Psoas muscle (tissue), 7 donors: ENCODE measurements at regions not wholly inside any gene's neighbourhood (a gene's known extent, or its start where the extent isn't known, plus 50 kb on each side); places are given as distances from the start of the nearest gene placed in this dataset.

Experiments
- ATAC-seq, 4 donors: fragments of 200-7000 bp; cut with Tn5 transposase; one replicate each; pipeline ENCODE4 v1.9.1; 2020; ENCODE audit warnings: moderate library complexity in 3 of 4, mild to moderate bottlenecking in 2 of 4
- DNase-seq, 2 donors: peaks; one replicate each; pipeline ENCODE4 v3.0.0-alpha.2; 2020
- H3K27ac ChIP-seq: fragments of 200-600 bp; one replicate; pipeline ENCODE4 v1.8.0; 2022
- H3K27me3 ChIP-seq, 3 donors: fragments of 200-600 bp in 1 of 3; one replicate each; pipeline versions ENCODE4 v1.6.1 to v1.8.0; 2013 to 2022; ENCODE audit warnings: low read length in 2 of 3, mild to moderate bottlenecking in 2 of 3, moderate library complexity in 1 of 3; ENCODE audit not compliant: insufficient read depth in 3 of 3
- H3K36me3 ChIP-seq, 2 donors: fragments of 200-600 bp in 1 of 2; one replicate each; pipeline versions ENCODE4 v1.6.1 to v1.8.0; 2013 to 2022; ENCODE audit warnings: low read depth in 1 of 2, mild to moderate bottlenecking in 1 of 2, moderate library complexity in 1 of 2; ENCODE audit not compliant: insufficient read depth in 1 of 2
- H3K4me1 ChIP-seq: fragments of 200-600 bp; one replicate; pipeline ENCODE4 v1.8.0; 2022
- H3K4me3 ChIP-seq: fragments of 200-600 bp; one replicate; pipeline ENCODE4 v1.8.0; 2022; ENCODE audit warnings: mild to moderate bottlenecking
- H3K9me3 ChIP-seq: fragments of 200-600 bp; one replicate; pipeline ENCODE4 v1.8.0; 2022
- CTCF ChIP-seq: fragments of 200-600 bp; IDR thresholded peaks from one replicate; pipeline ENCODE4 v1.8.0; 2022; ENCODE audit warnings: antibody characterized with exemption
- WGBS, 3 donors: extraction: QIAGEN DNeasy Blood & Tissue Kit; methylation state at CpG; one replicate each; pipeline versions ENCODE4 v1.1.6 to v1.1.7; 2013; 5-methylcytosine and 5-hydroxymethylcytosine counted together
- intact Hi-C, 2 donors: fragments of 100-400 bp; cut with DNase I; formaldehyde crosslinking; loops; one replicate each; pipeline versions ENCODE4 v1.11.0 to v1.14.2; 2022
- donor health status: healthy with polysubstance abuse.
- donor health status: DM: no; HTN: no; CAD: no; lungs with moderate emphysema.
- donor health status: Bipolar disorder and iron deficiency.
- donor health status: healthy.
- donor health status: DM: yes; HTN: yes; CAD: no.
- donor health status: DM: no; HTN: no; CAD: no.
- donor health status: DM: yes; HTN: yes; CAD: no.

DNA sequence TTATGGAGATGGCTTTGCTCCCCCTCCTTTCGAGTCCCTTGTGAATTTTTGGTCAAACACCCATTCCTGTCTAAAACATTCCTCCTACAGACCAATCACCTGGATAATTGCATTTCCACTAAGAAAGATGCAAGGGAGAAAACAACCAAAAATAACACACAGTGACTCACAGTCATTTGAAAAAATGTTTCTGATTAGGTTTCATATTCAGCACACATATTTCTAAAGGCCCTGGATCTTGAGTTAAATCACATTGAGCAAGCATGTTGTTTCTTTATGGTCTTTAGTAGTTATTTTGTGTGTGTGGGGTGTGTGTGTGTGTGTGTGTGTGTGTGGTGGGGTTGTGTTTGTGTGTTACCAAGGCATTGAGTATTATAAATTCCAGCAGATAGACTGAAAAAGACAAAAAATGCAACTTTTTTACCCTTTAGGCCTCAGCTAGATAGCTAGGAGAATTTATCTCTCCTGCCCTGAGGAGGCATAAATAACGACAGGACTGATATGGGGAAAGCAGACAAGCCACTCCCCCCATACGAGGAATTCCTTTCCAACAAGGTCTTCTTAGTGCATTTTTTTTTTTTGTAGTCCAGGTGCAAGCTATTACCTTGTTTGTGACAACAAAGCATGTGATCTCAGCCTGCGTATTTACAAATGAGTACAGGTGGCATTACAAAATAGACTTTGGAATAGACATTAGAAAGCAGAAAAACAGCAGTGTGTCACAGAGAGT is 265.4 kb upstream of the ADGRL3 start:
- H3K9me3 ChIP-seq, result no peaks in the 10 kb centered on the region
- no peak for TF ChIP-seq CTCF
- intact Hi-C loops, result no loop called here
- no peaks in the 10 kb centered on the region for H3K27me3 ChIP-seq
- H3K27ac ChIP-seq, result no peak overlapping the region
- 55 to 62% (median 57%) methylated on average over 4 of the region's 4 CpGs for WGBS, 3 donors
- no peak overlapping the region for H3K4me3 ChIP-seq
- ATAC-seq (no peak), DNase-seq (no peak)
- H3K36me3 ChIP-seq, result no peaks in the 10 kb centered on the region
- no peaks in the 10 kb centered on the region for H3K4me1 ChIP-seq

DNA sequence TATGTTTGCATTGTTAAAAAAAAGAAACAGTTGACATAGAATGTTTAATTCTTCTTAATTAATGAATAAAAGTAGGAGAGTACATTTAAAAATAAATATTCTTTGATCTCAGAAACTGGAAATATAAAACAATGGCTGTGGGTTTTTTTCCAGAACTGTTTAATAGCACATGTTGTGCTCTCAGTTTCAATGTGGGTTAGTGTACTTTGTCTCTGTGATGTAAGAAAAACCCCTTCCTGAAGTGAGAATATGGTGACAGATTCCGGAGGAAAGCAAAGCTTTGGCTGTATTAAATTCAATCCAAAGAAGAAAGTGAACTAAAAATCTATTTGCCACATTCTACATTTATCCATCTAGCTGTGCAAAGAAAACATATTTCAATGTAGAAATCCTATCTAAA is 261.9 kb upstream of the ADGRL3 start:
- Histone ChIP-seq H3K9me3 (no peaks in the 10 kb centered on the region), H3K4me3 (no peak overlapping the region), H3K27ac (no peak overlapping the region), H3K36me3 (no peaks in the 10 kb centered on the region), H3K4me1 (no peaks in the 10 kb centered on the region), H3K27me3 (no peaks in the 10 kb centered on the region)
- TF ChIP-seq CTCF, result no peak
- 31 to 76% (median 73%) methylated on average over 1 of the region's 1 CpG for WGBS, 3 donors
- DNase-seq (no peak), ATAC-seq (no peak)
- intact Hi-C loops, result no loop called here

GRCh38 chr4:60938621-60939020 is 261.5 kb upstream of the ADGRL3 start:
- ATAC-seq, result no peak
- Histone ChIP-seq H3K4me3 (no peak overlapping the region), H3K9me3 (no peaks in the 10 kb centered on the region), H3K36me3 (no peaks in the 10 kb centered on the region), H3K4me1 (no peaks in the 10 kb centered on the region), H3K27ac (no peak overlapping the region), H3K27me3 (no peaks in the 10 kb centered on the region)
- no peak for TF ChIP-seq CTCF
- DNase-seq, result no peak
- intact Hi-C loops, result no loop called here

- WGBS, 3 donors, result 89 to 93% (median 92%) methylated on average over 1 of the region's 1 CpG
- ATAC-seq, result no peak
Measured at GRCh38 chr4:60944060-60944459, 256.1 kb upstream of the ADGRL3 start.

More at GRCh38 chr4:60944060-60944459, 256.1 kb upstream of the ADGRL3 start:
- intact Hi-C loops, result no loop called here
- Histone ChIP-seq H3K27me3 (no peaks in the 10 kb centered on the region), H3K27ac (no peak overlapping the region), H3K9me3 (no peaks in the 10 kb centered on the region), H3K36me3 (no peaks in the 10 kb centered on the region), H3K4me3 (no peak overlapping the region), H3K4me1 (no peaks in the 10 kb centered on the region)
- TF ChIP-seq CTCF, result no peak
- no peak for DNase-seq
